SH-SY5Y (cell line): ENCODE measurements at regions not wholly inside any gene's neighbourhood (a gene's known extent, or its start where the extent isn't known, plus 50 kb on each side); places are given as distances from the start of the nearest gene placed in this dataset.

Source experiments
- GATA2 ChIP-seq: IDR thresholded peaks from 2 replicates; pipeline ENCODE4 v1.6.1; 2011; ENCODE audit warnings: mild to moderate bottlenecking, low read depth, low read length
- GATA3 ChIP-seq: IDR thresholded peaks from 2 replicates; pipeline ENCODE4 v1.6.1; 2011; ENCODE audit warnings: low read depth, mild to moderate bottlenecking, low read length, moderate library complexity

- no peak for TF ChIP-seq GATA3
- no peak for TF ChIP-seq GATA2
Observed at GRCh38 chr10:83178526-83178925, 960.8 kb upstream of the GHITM start.
